Lower lobe of right lung (tissue), 2 donors: ENCODE measurements at regions not wholly inside any gene's neighbourhood (a gene's known extent, or its start where the extent isn't known, plus 50 kb on each side); places are given as distances from the start of the nearest gene placed in this dataset.

Source experiments
- ATAC-seq, 2 donors: fragments of 200-7000 bp; cut with Tn5 transposase; one replicate each; pipeline ENCODE4 v1.9.1; 2020 to 2022; ENCODE audit warnings: mild to moderate bottlenecking in 2 of 2, moderate library complexity in 2 of 2
- DNase-seq: peaks from one replicate; pipeline ENCODE4 v3.0.0-alpha.2; 2020
- H3K27ac ChIP-seq: fragments of 200-600 bp; one replicate; pipeline ENCODE4 v1.8.0; 2022
- H3K27me3 ChIP-seq: fragments of 200-600 bp; one replicate; pipeline ENCODE4 v1.8.0; 2022; ENCODE audit warnings: low read depth
- H3K36me3 ChIP-seq: fragments of 200-600 bp; one replicate; pipeline ENCODE4 v1.8.0; 2022; ENCODE audit warnings: mild to moderate bottlenecking
- H3K4me1 ChIP-seq: fragments of 200-600 bp; one replicate; pipeline ENCODE4 v1.8.0; 2022
- H3K4me3 ChIP-seq: fragments of 200-600 bp; one replicate; pipeline ENCODE4 v1.8.0; 2022; ENCODE audit warnings: mild to moderate bottlenecking
- H3K9me3 ChIP-seq: fragments of 200-600 bp; one replicate; pipeline ENCODE4 v1.8.0; 2022
- intact Hi-C: fragments of 100-400 bp; cut with DNase I; formaldehyde crosslinking; loops from one replicate; pipeline ENCODE4 v1.11.0; 2022
- TF ChIP-seq, protein P1 (sequence below): fragments of 200-600 bp; IDR thresholded peaks from one replicate; pipeline ENCODE4 v1.8.0; 2022; ENCODE audit warnings: antibody characterized with exemption, mild to moderate bottlenecking
- donor health status: DM: no; HTN: yes; CAD: no; lungs with severe emphysema.

DNA sequence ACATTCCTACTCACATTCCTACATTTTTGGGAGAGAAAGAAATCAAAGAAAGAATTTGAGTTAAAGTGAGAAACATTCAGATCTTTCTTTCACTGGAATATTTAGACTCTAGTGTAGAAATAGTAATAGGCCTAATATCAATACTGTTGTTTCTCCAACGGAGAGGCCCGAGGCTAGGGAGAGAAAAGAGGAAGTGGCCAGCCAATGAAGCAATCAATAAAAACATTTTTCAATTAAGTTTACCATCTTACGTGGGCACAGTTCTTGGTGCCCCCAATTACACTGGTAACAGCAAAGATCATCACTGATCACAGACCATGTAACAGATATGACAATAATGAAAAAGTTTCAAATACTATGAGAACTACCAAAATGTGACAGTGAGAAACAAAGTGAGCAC lies 281.4 kb downstream of the GPM6A start:
- H3K36me3 ChIP-seq, result no peaks in the 10 kb centered on the region
- no peaks in the 10 kb centered on the region for H3K9me3 ChIP-seq
- no peaks in the 10 kb centered on the region for H3K4me1 ChIP-seq
- DNase-seq (no peak), ATAC-seq (no peak)
- no peaks in the 10 kb centered on the region for H3K27me3 ChIP-seq
- H3K27ac ChIP-seq, result no peak overlapping the region
- intact Hi-C loops, result loop anchor here (10.0 kb wide), 1 partner anchor 1166 kb away; no protein-coding TSS in a partner anchor
- no peak overlapping the region for H3K4me3 ChIP-seq
- TF ChIP-seq, protein P1, sequence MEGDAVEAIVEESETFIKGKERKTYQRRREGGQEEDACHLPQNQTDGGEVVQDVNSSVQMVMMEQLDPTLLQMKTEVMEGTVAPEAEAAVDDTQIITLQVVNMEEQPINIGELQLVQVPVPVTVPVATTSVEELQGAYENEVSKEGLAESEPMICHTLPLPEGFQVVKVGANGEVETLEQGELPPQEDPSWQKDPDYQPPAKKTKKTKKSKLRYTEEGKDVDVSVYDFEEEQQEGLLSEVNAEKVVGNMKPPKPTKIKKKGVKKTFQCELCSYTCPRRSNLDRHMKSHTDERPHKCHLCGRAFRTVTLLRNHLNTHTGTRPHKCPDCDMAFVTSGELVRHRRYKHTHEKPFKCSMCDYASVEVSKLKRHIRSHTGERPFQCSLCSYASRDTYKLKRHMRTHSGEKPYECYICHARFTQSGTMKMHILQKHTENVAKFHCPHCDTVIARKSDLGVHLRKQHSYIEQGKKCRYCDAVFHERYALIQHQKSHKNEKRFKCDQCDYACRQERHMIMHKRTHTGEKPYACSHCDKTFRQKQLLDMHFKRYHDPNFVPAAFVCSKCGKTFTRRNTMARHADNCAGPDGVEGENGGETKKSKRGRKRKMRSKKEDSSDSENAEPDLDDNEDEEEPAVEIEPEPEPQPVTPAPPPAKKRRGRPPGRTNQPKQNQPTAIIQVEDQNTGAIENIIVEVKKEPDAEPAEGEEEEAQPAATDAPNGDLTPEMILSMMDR, result no peak

DNA sequence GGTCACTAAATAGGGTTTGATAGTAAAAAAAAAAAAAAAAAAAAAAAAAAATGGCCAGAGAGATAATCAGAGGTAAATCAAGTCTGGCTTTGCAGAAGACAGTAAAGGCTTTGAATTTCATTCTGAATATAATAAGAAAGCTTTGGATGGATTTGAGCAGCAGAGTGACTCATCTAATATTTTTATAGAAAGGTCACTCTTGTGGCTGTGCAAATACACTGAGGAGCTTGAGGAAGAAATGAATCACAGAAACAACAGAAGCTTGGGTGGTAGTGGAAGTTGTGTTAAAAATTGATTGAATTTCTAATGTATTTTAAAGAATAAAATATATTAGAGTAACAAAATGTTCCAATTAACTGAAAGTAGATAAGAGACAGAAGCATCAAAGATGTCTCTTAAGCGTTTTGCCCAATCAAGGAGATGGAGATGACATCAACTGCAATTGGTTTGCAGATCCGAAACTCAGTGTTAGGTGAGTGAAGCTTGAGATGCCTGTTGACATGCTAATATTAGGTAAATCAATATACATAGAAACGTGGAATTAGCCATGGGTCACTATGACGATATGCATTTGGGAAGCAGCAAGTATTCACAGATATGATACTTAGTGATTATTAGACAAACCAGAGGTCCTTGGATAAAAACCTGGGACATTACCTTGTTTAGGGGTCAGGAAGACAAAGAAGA lies 280.5 kb downstream of the GPM6A start:
- H3K27ac ChIP-seq, result no peak overlapping the region
- no peaks in the 10 kb centered on the region for H3K4me1 ChIP-seq
- DNase-seq (no peak), ATAC-seq (no peak)
- intact Hi-C loops, result loop anchor here (10.0 kb wide), 1 partner anchor 1167 kb away; no protein-coding TSS in a partner anchor
- no peak overlapping the region for H3K4me3 ChIP-seq
- no peaks in the 10 kb centered on the region for H3K27me3 ChIP-seq
- H3K9me3 ChIP-seq, result no peaks in the 10 kb centered on the region
- H3K36me3 ChIP-seq, result no peaks in the 10 kb centered on the region
- TF ChIP-seq, protein P1, result no peak

DNA sequence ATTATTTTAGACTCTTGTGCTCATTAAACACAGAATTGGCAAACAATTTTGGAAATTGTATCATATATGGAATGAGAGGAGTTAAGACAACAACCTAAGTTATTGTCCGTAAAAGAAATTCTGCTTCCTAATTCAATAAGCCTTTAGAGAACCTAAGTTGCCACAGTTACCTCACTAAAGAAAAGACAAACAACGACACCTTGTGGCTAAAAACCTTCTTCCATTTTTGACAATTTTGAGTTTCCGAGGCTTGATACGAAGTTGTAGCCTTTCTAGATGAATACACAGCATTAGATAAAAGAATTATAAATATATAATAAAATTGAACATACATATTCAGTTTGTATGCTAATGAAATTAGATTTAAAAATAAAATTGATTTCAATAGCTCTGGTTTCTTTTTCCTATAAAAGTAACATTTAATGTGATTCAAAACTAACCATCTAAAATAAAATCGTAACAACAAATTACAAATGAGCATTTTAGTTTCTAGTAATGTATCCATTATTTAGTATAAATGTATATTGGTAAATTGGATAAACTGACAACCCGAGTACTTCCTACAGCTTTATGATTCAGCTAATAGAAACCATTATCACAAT lies 275.1 kb downstream of the GPM6A start:
- DNase-seq (no peak), ATAC-seq (peak in 1 of 2 donors; percentile 33)
- intact Hi-C loops, result loop anchor here (10.0 kb wide), 1 partner anchor 1172 kb away; no protein-coding TSS in a partner anchor

DNA sequence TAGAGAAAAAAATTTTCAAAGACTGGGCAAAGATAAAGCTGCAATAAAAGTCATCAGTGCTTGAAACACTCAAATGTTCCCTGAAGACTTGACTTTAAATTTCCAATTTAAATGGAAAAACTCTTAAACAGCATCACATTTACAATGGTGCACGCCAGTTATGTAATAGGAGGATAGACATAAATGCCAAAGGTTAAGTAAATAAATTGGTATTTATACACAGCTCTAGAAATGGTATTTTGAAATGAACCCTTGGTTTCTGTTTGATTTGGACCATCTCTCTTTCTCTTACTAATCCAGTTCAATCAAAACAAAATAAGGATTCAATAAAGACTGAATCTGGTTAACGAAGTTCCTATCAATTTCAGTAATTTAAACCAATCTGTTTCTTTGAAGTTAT lies 272.6 kb downstream of the GPM6A start:
- no peak overlapping the region for H3K4me3 ChIP-seq
- H3K27ac ChIP-seq, result no peak overlapping the region
- no peaks in the 10 kb centered on the region for H3K36me3 ChIP-seq
- DNase-seq (no peak), ATAC-seq (no peak)
- TF ChIP-seq, protein P1, result no peak
- intact Hi-C loops, result loop anchor here (10.0 kb wide), 1 partner anchor 1175 kb away; no protein-coding TSS in a partner anchor
- no peaks in the 10 kb centered on the region for H3K27me3 ChIP-seq
- H3K4me1 ChIP-seq, result no peaks in the 10 kb centered on the region
- H3K9me3 ChIP-seq, result no peaks in the 10 kb centered on the region

More for the DNA sequence above, 275.1 kb downstream of the GPM6A start:
- Histone ChIP-seq H3K27me3 (no peaks in the 10 kb centered on the region), H3K36me3 (no peaks in the 10 kb centered on the region), H3K4me1 (no peaks in the 10 kb centered on the region), H3K27ac (no peak overlapping the region), H3K9me3 (no peaks in the 10 kb centered on the region), H3K4me3 (no peak overlapping the region)
- TF ChIP-seq, protein P1, result peak; percentile 48

DNA sequence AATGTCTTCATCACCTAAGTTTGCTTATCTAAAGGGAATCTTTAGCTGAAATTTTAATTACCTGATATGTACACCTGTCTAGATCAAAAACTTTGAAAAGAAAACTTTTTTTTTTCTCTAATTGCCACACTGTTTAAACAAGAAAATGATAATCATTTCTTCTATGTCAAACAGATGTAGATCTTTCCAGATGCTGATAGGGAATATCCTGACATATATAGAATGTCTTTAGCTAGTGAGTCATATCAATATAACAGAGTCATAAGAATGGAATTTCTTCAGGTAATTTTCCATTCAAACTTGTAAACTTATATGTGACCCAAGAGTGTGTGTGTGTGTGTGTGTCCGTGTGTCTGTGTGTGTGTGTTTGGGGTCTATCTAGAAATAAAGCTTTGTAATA lies 271.9 kb downstream of the GPM6A start:
- DNase-seq (no peak), ATAC-seq (no peak)
- H3K9me3 ChIP-seq, result no peaks in the 10 kb centered on the region
- intact Hi-C loops, result no loop called here
- H3K4me3 ChIP-seq, result no peak overlapping the region
- no peaks in the 10 kb centered on the region for H3K36me3 ChIP-seq
- no peak overlapping the region for H3K27ac ChIP-seq
- no peaks in the 10 kb centered on the region for H3K4me1 ChIP-seq
- H3K27me3 ChIP-seq, result no peaks in the 10 kb centered on the region
- TF ChIP-seq, protein P1, result no peak
